ENCODE measurements at regions not wholly inside any gene's neighbourhood (a gene's known extent, or its start where the extent isn't known, plus 50 kb on each side); places are given as distances from the start of the nearest gene placed in this dataset.
"Not testable (repeated sequence)": the region's sequence is repeated elsewhere in the genome, so short reads cannot be mapped to it uniquely, and the experiment has no call there.

DNA sequence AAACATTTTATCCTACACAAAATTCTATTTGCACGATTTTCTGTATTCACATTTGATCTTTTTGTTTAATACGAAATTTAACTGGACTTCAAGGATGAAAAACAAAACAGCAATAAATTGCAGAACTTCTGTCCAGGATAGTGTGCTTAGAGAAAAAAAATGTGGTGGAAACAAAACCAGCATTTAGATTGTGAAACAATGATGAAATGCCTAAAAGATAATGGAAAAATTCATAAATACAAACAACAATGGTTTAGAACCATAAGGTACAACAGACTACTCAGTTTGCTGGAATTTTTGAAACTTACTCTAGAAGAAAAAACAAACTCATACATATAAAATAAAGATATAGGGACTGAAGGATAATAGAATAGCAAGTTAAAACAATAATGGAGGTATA, 234.0 kb downstream of the BCHE start:
- no peak overlapping the region for H2AFZ ChIP-seq (ENCODE audit: low read length)
- no peaks in the 10 kb centered on the region for H3K27me3 ChIP-seq (ENCODE audit: low read length)
- no peak overlapping the region for H3K27ac ChIP-seq (ENCODE audit: low read length)
- H3K9me3 ChIP-seq (ENCODE audit: low read length), result no peaks in the 10 kb centered on the region
- H3K36me3 ChIP-seq (ENCODE audit: low read depth, low read length), result no peaks in the 10 kb centered on the region
- DNase-seq, result no peak
- no TSS peak for BruUV-seq (replicated peaks)
- no peaks in the 10 kb centered on the region for H3F3A ChIP-seq (ENCODE audit: low read length, unreplicated experiment)
- no peaks in the 10 kb centered on the region for H3K79me2 ChIP-seq (ENCODE audit: low read length)
- no peaks in the 10 kb centered on the region for H3K9me2 ChIP-seq (replicated peaks; ENCODE audit: low read length)
- TF ChIP-seq EZH2 (IDR thresholded peaks at IDR 0.05; ENCODE audit: low read length, unreplicated experiment), result no peak
- TF ChIP-seq, protein P1, sequence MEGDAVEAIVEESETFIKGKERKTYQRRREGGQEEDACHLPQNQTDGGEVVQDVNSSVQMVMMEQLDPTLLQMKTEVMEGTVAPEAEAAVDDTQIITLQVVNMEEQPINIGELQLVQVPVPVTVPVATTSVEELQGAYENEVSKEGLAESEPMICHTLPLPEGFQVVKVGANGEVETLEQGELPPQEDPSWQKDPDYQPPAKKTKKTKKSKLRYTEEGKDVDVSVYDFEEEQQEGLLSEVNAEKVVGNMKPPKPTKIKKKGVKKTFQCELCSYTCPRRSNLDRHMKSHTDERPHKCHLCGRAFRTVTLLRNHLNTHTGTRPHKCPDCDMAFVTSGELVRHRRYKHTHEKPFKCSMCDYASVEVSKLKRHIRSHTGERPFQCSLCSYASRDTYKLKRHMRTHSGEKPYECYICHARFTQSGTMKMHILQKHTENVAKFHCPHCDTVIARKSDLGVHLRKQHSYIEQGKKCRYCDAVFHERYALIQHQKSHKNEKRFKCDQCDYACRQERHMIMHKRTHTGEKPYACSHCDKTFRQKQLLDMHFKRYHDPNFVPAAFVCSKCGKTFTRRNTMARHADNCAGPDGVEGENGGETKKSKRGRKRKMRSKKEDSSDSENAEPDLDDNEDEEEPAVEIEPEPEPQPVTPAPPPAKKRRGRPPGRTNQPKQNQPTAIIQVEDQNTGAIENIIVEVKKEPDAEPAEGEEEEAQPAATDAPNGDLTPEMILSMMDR (conservative IDR thresholded peaks at IDR 0.05; ENCODE audit: low read depth, low read length), result no peak
- TF ChIP-seq EZH2phosphoT487 (IDR thresholded peaks at IDR 0.05; ENCODE audit: borderline replicate concordance, low read length), result no peak
- ATAC-seq, result no peak
- CTCF ChIA-PET, result no interaction called here
- H4K20me1 ChIP-seq (ENCODE audit: low read length), result no peaks in the 10 kb centered on the region
- H3K4me3 ChIP-seq (ENCODE audit: low read length), result no peak overlapping the region
- H3K9ac ChIP-seq (ENCODE audit: low read length), result no peak overlapping the region
- intact Hi-C loops (cut with micrococcal nuclease), result no loop called here
- H3K4me2 ChIP-seq (ENCODE audit: low read length), result no peak overlapping the region
- no peaks in the 10 kb centered on the region for H3K4me1 ChIP-seq (ENCODE audit: insufficient read depth, low read length)
- POLR2A ChIA-PET (ENCODE audit: unreplicated experiment), result no interaction called here

DNA sequence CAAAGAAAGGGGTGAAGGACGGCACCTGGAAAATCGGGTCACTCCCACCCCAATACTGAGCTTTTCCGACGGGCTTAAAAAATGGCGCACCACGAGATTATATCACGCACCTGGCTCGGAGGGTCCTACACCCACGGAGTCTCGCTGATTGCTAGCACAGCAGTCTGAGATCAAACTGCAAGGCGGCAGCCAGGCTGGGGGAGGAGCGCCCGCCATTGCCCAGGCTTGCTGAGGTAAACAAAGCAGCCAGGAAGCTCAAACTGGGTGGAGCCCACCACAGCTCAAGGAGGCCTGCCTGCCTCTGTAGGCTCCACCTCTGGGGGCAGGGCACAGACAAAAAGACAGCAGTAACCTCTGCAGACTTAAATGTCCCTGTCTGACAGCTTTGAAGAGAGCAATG, 264.7 kb downstream of the BCHE start:
- H3K9me2 ChIP-seq (replicated peaks; ENCODE audit: low read length); H3K4me3 ChIP-seq (ENCODE audit: low read length); intact Hi-C loops (cut with micrococcal nuclease); H2AFZ ChIP-seq (ENCODE audit: low read length); H3F3A ChIP-seq (ENCODE audit: low read length, unreplicated experiment); ATAC-seq; BruUV-seq (replicated peaks); CTCF ChIA-PET; H3K9me3 ChIP-seq (ENCODE audit: low read length); DNase-seq; H3K4me1 ChIP-seq (ENCODE audit: insufficient read depth, low read length); H3K36me3 ChIP-seq (ENCODE audit: low read depth, low read length); H3K4me2 ChIP-seq (ENCODE audit: low read length); H3K27me3 ChIP-seq (ENCODE audit: low read length); H3K79me2 ChIP-seq (ENCODE audit: low read length); H3K27ac ChIP-seq (ENCODE audit: low read length); POLR2A ChIA-PET (ENCODE audit: unreplicated experiment); H4K20me1 ChIP-seq (ENCODE audit: low read length); H3K9ac ChIP-seq (ENCODE audit: low read length): not testable (repeated sequence)

DNA sequence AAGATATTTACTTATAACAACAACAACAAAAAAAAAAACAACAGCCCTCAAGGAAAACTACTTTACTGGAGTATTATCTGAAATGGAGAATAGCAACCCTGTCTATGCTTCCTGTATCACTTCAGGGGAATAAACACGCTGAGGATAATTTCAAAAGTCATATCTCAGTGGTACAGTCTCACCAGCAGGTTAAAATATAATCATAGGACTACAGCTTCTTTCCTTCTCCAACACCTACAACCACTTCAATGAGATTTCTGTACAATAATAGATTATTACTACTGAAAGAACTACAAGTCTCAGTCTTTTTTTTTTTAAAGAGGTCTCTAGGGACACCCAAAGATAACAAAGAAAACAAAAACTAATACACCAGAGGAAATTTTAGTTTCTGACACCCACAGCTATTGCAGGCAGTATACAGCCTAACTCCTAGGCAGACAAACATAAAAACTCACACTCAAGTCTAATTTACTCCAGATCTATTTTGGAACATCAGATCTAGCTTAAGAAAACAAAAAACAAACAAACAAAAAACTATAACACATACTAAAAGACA, 268.2 kb downstream of the BCHE start:
- H3F3A ChIP-seq (ENCODE audit: low read length, unreplicated experiment), result no peaks in the 10 kb centered on the region
- ChIA-PET CTCF (no interaction called here), POLR2A (ENCODE audit: unreplicated experiment) (no interaction called here)
- H3K9me2 ChIP-seq (replicated peaks; ENCODE audit: low read length), result no peaks in the 10 kb centered on the region
- H4K20me1 ChIP-seq (ENCODE audit: low read length), result no peaks in the 10 kb centered on the region
- no peaks in the 10 kb centered on the region for H3K36me3 ChIP-seq (ENCODE audit: low read depth, low read length)
- no peak for ATAC-seq
- H2AFZ ChIP-seq (ENCODE audit: low read length), result no peak overlapping the region
- H3K9ac ChIP-seq (ENCODE audit: low read length), result no peak overlapping the region
- intact Hi-C loops (cut with micrococcal nuclease), result no loop called here
- no peak overlapping the region for H3K27ac ChIP-seq (ENCODE audit: low read length)
- no peak overlapping the region for H3K4me3 ChIP-seq (ENCODE audit: low read length)
- H3K79me2 ChIP-seq (ENCODE audit: low read length), result no peaks in the 10 kb centered on the region
- no peaks in the 10 kb centered on the region for H3K4me1 ChIP-seq (ENCODE audit: insufficient read depth, low read length)
- no TSS peak for BruUV-seq (replicated peaks)
- no peaks in the 10 kb centered on the region for H3K9me3 ChIP-seq (ENCODE audit: low read length)
- DNase-seq, result no peak
- no peak overlapping the region for H3K4me2 ChIP-seq (ENCODE audit: low read length)
- H3K27me3 ChIP-seq (ENCODE audit: low read length), result no peaks in the 10 kb centered on the region
- TF ChIP-seq EZH2phosphoT487 (IDR thresholded peaks at IDR 0.05; ENCODE audit: borderline replicate concordance, low read length), result no peak
- TF ChIP-seq EZH2 (IDR thresholded peaks at IDR 0.05; ENCODE audit: low read length, unreplicated experiment), result no peak
- TF ChIP-seq, protein P1 (conservative IDR thresholded peaks at IDR 0.05; ENCODE audit: low read depth, low read length), result no peak

Data from PC-3 (cell line).